Fibroblast of skin of right quadriceps (primary cell): ENCODE measurements at regions not wholly inside any gene's neighbourhood (a gene's known extent, or its start where the extent isn't known, plus 50 kb on each side); places are given as distances from the start of the nearest gene placed in this dataset.

Experiments
- DNase-seq: peaks from one replicate; pipeline ENCODE4 v3.0.0-alpha.2; 2013

DNA sequence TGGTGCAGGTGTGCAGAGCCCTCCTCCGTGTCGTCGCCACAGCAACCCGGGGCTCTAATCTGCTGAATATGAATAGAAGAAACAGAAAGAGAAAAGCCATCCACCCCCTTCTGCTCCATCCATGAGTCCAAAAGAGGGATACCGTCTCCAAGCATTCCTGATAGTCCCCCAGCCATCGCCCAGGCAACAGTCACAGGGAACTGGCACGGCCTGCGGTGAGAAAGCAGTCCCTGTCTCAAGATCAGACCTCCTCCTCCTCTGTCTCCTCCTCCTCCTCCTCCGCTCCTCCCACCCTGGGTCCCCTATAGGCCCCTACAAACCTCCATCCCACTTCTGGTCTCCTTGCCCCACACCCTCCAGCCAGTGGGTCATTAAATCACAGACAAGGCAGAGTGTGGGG, 308.1 kb upstream of the MPDZ start:
- DNase-seq = no peak

DNA sequence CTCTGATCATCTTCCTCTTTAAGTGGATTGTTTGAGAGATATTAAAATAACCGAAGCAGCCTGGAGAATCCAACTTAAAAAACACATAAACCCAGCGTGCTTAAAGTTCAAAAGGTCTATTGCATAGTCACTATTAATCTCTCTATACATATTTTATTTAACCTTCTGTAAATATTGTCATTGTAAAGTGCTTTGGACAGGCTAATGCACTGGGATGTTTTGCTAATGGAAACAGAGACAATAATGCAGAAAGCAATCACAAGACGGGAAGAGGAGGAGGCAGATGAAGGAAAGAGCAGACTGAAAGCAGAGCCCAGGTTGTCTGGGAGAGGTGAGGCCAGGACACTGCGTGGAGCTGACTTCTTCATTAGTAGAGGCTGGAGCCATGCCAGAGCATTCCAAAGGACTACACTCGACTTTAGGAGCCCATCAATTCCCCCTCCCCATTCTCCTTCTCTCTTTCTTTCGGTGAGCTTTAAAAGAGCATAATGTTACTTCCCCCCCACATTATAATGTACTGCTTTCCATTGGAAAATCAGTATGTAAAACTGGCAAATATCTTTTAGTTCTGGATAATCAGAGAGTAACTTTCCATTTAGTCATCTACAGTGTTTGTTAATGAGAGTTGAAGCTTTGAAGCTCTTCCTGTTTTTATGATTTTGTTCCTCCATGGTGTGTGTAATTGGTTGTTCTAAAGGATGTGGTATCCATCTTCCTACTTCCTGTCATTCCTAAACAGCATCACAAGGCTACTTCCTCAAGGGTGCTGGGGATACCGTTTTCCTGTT, 307.3 kb upstream of the MPDZ start:
- no peak for DNase-seq

DNA sequence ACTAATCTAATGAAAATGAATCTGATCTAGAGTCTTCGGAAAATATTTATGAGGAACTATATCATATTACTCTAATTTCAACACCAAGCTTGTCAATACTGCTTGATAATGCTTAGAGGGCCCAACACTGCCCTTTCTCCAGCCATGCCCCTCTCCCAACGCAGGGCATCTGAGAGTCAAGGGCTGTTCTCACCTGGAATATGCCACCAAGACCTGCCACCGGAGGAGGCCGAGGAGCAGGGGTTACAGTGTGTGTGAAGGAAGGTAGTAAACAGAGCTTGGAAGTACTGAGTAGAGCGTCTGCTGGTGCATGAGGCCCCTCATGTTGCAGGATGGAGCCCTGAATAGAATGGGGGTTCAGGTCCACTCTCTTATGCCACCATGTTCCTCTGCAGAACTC, 301.3 kb upstream of the MPDZ start:
- no peak for DNase-seq

DNA sequence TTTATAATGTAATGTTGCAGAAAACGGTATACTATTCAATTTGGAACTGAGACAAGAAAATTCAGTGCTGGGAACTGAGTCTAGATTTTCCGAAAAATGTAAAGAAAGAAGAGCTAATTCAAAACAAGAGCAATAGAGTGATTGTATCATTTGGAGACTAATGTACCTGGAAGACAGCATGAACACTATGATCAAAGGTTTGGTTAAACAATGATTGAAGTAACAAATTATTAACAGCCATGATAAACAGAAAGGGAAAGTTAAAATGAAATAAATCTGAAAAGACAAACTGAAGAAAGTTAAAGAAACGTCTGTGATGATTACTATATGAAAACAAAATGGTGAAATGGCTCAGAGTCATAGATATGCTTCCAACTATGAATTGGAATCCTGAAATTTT, 300.6 kb upstream of the MPDZ start:
- DNase-seq = no peak

DNA sequence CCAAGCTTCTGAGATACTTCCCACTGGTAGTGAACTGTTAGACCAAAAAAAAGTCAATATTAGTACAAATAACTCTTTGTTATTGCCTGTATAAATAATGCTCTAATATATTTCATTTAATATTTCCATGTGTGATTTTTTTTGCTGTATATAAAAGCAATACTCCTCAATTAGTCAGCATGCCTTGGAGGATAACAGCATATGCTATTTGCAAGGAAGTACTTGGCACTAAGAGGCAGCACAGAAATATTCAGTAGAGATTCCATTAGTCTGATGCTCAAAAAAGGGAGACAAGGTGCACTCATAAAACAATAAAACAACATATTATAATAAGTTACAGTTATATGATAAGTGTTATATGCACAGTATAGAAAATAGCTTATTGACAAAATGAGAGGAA, 296.6 kb upstream of the MPDZ start:
- DNase-seq = no peak

DNA sequence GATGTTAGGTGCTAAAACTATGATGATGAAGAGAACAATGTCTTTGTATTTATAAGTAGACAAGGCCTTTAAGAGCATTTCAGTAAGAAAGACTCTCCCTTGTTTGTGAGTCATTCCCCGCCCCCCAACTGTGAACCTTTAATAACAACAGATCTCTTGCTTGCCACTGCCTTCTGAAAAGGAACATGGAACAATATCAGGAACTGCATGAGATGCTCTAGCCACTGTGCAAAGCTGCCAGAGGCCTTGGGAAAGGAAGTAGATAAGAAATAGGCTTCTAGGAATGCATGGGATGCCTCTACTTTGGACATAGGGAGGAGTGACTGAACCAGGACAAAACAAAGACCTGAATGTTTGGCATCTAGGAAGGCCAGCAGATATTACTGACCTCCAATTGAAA, 296.1 kb upstream of the MPDZ start:
- no peak for DNase-seq

DNA sequence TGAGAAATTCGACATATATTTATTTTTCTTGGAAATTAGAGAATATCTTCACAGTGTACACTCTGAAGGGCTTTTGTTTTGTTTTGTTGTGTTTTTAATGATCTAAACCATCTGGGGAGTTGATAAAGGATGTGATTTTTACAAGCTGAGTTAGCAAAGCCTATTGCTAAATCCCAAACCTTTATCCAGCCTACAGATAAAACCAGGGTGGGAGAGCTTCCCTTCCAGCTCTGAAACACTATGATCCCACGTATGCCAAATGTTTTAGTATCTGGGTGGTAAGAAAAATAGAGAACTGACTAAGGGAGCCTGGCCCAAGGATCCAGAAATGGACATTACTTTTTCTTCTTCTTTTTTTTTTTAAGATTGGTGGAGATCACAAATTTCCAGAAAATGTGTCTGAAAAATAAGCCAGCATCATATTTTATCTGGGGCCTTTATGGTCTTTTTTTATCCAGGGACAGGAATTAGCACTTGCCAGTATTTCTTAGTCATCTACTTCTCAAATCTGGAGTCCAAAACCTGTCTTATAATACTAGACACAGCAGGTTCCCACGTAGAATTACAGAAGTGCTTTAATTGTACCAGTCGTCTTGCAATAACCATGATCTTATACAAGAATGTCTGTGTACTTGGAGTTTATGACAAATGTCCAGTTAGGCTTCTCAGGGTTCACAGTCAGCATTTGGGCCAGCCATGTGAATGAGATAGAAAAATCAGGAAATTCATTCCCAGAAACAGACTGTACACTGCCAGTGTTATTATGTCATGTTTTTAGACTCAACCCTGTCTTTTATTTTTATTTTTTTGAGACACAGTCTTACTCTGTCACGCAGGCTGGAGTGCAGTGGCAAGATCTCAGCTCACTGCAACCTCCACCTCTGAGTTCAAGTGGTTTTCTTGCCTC, 290.8 kb upstream of the MPDZ start:
- DNase-seq = peak; percentile 11

DNA sequence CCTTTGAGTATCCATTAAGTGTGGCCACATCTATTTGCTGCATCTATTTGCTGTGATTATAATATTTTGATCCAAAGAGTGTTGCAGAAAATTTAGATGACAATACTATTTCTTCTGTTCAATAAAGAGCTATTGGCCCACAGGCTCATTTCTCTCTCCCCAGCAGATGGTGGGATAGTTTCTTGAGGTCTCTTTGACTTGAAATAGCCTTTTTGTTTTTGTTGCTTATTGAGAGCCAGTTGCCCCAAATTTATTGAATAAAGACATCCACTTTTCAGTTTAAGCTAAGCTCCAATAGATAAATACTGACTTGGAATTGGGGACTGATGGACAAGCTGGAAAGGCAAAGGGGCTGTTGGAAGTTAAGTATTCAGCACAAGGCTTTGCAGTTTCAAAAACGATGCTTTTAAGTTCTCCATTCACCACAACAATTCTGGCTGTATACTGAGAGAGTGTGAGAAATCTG, 290.1 kb upstream of the MPDZ start:
- DNase-seq = no peak

DNA sequence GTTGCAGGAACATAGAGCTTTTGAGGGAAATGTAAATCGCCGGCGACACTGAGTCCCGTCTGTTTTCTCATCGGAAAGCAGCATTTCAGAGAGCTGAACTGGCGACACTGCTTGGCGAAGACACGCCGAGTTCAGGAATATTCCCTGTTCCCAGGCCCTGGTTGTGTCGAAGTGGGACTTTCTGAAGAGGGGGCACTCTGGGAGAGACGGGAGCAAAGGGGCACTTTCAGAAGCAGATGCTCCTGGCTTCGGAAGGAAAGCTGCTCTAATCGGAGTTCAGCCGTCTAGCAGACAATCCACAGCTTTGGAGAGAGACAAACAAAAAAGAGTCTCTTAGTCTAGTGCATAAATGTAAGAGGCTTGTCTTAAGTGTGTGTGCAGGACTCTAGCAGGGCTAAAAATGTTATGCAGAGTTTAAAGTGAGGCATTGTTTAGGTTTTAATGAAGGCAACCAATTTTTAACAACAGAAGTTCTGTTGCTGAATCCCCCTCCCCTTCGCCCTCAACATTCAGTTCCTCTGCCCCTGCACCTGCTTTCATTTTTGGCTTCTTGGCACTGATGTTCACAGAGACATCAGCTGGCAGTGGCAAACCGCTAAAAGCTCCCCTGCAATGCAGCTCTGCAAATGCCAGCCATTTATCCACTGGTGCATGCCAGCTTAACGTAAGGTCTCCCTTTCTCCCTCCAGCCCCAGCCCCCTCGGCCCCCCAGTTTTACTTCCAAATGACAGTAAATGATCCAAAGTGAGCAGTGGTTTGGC, 289.5 kb upstream of the MPDZ start:
- DNase-seq = no peak

DNA sequence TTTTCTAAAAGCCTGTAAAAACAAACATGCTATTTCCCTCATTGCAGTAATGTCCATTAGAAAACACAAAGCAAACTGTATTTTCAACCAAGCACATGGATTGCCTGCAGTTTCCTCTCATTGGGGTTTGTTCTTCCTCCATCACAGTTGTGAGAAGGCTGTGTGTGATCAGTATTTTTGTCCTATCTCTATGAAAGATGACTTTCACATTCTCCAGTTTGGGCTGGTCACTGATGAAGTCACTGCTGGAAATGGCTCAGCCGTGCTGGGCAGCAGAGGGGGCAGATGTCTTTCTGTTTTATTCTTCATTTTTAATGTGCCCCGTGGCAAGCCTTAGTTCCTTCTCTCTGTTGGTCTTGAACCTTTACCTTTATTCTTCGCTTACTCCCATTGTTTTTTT, 288.9 kb upstream of the MPDZ start:
- no peak for DNase-seq

DNA sequence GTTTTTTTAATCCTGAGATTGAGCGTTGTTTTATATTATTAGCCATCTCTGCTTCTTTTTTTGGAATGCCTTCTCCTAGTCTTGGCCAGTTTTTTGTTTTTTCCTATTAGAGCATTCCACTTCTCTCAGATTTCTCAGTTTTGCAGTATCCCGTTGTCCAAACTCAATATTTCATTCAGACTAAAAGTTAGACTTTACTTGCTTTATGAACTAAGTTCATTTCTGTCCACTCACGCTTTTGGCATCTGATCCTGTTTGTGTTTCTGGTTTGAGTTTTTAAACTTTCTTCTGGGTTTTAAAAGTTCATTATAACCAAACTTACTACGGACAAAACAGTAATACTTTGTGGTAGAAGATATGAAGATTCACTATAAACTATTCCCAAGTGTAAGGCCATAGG, 288.3 kb upstream of the MPDZ start:
- DNase-seq = no peak

DNA sequence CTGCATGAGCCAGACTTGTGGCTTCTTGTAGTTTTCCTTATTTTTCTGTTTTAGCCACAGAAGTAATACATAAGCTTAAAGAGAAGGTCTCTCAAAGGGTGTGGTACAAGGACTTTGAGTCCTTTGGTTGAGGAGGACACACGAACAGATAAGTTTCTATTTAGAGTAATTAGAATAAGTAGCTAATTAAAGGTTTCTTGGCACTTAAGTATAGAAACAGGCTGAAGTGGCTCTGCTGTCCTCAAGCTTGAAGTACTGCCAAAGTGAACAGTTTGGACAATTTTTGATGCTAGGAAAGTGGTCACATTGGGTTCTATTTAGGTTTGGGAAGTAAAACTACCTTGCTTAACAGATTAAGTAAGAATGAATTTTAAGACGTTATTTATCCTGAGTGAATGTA, 278.3 kb upstream of the MPDZ start:
- no peak for DNase-seq

DNA sequence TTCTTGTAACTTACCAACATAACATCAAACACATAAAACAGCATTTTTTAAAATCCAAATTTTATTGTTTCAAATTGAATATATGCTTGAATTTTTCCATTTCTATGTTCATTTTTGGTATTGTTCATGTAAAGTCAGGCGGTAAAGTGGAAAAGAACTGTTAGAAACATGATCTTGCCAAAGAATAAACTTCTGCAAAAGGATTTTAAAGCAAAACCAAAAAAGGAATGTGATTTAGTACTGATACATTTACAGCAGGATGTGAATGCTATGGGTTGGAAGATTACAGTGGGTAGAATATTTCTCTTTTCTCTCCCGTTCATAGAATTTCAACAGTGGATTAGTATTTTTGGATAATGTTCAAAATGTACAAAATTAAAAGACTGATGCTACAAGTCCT, 277.2 kb upstream of the MPDZ start:
- DNase-seq = no peak

DNA sequence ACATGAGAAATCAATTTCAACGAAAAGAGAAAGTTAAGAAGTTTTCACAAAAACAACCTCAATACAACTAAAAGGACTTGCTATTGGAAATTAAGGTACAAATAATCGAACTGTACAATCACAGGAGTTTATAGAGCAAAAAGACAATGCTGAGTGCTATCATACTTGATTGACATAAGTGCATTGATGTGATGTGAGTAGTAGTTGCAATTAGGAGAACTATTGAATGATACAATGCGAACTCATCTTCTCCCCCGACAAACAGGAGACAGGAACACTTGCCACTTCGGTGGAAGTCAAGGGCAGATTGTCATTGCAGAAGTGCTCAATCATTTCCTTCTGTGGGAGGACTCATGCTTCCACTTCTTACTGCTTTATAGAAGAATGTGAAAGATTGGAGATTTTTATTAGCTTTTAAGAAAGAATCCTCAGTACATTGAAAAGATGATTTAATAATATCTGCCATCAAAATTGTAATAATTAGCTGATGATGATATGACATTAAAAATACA, 276.6 kb upstream of the MPDZ start:
- DNase-seq = no peak

DNA sequence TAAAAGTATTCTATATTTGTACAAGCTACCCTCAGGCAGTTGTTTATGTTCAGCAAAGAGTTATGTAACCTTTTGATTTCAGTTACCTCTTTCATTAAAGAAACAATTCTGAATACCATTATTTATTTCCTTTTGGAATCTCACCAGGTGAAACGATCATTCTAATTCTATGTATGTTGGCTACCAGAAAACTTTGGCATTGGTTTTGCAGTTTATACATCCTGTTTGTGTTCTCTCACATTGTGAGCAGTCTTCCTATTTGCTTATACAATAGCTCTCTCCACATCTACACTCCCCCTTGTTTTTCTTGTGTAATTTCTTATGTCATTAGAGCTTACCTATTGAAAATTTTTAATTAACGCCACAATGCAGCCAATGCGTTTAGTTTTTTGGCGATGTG, 276.0 kb upstream of the MPDZ start:
- DNase-seq = no peak

DNA sequence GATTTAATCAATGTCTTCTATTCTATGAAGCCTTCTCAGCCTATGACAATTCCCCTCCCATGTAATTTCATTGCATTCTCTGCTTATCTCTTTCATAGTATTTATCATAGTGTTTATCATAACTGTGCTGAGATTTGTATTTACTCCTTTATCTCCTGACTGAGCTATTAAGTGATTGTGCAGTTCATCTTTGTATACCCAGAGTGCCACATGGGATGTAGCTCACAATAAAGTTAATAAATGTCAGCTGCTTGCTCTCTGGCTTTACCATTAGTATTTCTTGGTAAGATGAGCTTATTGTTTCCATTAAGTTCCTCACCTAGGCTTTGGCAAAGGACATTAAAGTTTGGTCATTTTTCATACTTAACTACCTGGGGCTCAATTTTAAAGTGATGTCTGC, 275.1 kb upstream of the MPDZ start:
- DNase-seq = no peak

DNA sequence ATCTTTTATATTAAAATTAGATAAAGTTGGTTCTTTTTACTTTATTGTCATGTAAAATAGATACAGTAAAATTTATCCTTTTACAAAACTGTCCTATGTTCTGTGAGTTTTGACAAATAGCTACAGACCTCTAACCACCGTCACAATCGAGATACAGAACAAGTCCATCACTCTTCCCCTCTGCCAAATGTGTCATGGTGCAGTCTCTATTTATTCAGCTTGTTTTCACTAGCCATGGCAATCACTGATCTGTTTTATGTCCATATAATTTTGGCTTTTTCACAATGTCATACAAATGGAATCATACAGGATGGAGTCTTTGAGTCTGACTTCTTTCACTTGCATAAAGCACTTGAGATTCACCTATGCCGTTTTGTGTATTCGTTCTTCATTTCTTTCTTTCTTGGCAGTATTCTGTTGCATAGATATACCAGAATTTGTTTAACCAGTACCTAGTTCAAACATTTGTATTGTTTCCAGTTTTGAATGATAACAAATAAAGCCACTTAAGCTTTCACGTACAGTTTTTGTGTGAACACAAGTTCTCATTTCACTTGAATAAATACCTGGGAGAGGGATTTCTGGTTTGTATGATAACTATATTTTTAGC, 273.2 kb upstream of the MPDZ start:
- DNase-seq = no peak

DNA sequence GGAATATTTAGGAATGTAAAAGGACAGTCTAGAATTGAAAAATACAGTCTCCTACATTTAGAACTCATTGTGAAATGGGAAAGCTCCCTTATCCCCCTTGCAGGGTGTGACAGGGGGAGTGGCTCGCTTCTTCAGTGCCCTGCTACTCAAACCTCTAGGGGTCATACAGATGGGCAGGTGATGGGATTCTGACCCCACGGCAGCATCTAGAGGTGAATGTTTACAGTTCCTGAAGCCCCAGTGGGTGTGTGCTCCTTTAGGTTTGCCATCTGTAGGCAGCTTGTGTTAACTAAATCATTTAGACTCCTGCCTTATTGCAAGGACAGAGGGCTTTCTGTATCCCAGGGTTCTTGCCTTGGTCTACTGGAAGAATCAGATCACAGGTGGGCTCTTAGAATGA, 271.0 kb upstream of the MPDZ start:
- DNase-seq = no peak

DNA sequence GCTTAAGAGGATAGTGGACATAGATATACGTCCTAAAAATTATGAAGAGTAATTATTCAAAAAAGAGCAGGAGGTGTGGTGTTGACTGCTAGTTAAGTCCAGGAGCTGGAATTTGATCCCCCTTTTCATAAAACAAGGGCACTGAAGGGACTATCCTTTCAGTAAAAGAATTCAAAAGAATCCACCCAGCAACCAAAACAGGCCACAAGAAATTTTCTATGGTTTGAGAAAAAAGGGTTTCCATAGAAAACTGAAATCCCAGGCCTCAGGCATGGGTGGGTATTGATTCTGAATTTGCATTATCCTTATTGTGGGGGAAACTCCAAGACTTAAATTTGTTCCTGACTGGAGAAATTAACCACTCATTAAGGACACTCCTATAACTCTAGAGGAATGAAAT, 269.0 kb upstream of the MPDZ start:
- DNase-seq = no peak

DNA sequence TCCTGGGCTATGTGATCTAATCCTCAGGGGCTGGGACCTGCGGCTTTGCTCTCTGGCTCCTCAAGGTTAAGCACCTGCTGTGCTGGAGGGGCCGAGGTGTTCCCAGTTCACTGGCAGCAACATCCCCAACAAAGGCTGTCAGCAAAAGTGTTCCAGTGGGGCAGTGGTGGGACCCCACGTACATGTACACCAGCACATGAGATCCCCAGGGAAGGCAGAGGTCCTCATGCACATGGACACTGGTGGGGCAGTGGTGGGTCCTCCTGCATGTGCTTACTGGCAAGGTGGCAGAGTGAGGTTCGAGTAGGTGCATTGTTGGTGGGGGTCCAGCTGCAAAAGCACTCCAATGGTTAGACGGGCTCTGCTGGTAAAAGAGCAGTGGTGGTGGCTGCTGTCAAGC, 255.6 kb upstream of the MPDZ start:
- no peak for DNase-seq

DNA sequence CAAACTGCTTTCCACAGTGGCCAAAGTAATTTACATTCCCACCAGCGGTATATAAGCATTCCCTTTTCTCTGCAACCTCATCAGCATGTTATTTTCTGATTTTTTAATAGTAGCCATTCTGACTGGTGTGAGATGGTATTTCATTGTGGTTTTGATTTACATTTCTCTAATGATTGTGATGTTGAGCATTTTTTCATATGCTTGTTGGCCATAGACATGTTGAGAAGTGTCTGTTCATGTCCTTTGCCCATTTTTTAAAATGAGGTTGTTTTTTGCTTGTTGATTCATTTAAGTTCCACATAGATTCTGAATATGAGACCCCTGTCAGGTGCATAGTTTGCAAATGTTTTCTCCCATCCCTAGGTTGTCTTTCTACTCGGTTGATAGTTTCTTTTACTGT, 254.5 kb upstream of the MPDZ start:
- DNase-seq = no peak

DNA sequence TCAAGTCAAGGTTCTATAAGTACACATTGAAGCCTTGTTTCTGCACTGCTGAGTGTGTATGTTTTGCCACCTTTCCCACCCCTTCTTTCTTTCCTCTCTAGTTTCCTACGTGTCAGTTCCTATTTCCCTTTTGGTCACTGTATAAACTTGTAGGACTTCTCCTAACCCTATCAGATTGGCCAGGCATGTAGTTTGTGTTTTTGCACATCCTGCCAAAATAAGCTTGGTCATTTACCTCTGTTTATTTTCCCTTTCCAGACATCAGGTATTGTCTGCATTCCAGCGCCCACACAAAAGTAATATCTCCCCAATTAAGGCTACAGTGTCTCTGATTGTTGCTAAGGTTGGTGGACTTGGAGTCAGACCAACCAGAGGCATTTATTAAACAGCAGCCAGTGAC, 252.9 kb upstream of the MPDZ start:
- no peak for DNase-seq
